H1 (cell line): ENCODE measurements at regions not wholly inside any gene's neighbourhood (a gene's known extent, or its start where the extent isn't known, plus 50 kb on each side); places are given as distances from the start of the nearest gene placed in this dataset.

Source experiments
- CTCF ChIA-PET: fragments of 300-600 bp; sonication (Branson Sonifier 250); formaldehyde crosslinking; loops from one replicate; lab custom pipeline; 2021; ENCODE audit not compliant: partially characterized antibody; lab: Charles Lee
- POLR2A ChIA-PET: fragments of 300-600 bp; sonication (Branson Sonifier 250); formaldehyde crosslinking; loops from one replicate; lab custom pipeline; 2021; ENCODE audit warnings: inconsistent platforms; ENCODE audit not compliant: partially characterized antibody; lab: Charles Lee
- DNase-seq, 2 experiments: peaks; one replicate each; pipeline versions ENCODE4 v3.0.0 to v3.0.0-alpha.2; 2010 to 2022; ENCODE audit warnings: low spot score in 2 of 2, low read depth in 1 of 2, mixed read lengths in 1 of 2
- FAIRE-seq: peaks from 2 replicates; lab custom pipeline; 2011; peaks lifted over from hg19 to GRCh38; lab: Jason Lieb, UNC
- H2AFZ ChIP-seq: 2 replicates; pipeline ENCODE4 v1.8.1; 2012; ENCODE audit warnings: low read length, inconsistent platforms
- H2AK5ac ChIP-seq: 2 replicates; pipeline ENCODE4 v1.6.1; 2013; ENCODE audit warnings: low read depth, low read length
- H2BK120ac ChIP-seq: replicated peaks from 2 replicates; pipeline ENCODE3; 2013; ENCODE audit warnings: low read depth, low read length, inconsistent platforms
- H2BK12ac ChIP-seq: 2 replicates; pipeline ENCODE4 v1.6.1; 2013; ENCODE audit warnings: low read depth, low read length
- H2BK15ac ChIP-seq: 2 replicates; pipeline ENCODE4 v1.6.1; 2013; ENCODE audit warnings: low read length
- H2BK20ac ChIP-seq: 2 replicates; pipeline ENCODE4 v1.6.1; 2013; ENCODE audit warnings: low read length
- H2BK5ac ChIP-seq: 2 replicates; pipeline ENCODE4 v1.6.1; 2013; ENCODE audit warnings: low read depth, low read length
- H3K14ac ChIP-seq: 2 replicates; pipeline ENCODE4 v1.6.1; 2013; ENCODE audit warnings: inconsistent platforms; ENCODE audit not compliant: insufficient read length
- H3K18ac ChIP-seq: 2 replicates; pipeline ENCODE4 v1.6.1; 2013; ENCODE audit warnings: low read length; ENCODE audit errors: extremely low read depth
- H3K23ac ChIP-seq: 2 replicates; pipeline ENCODE4 v1.6.1; 2013; ENCODE audit warnings: inconsistent platforms; ENCODE audit not compliant: insufficient read length
- H3K23me2 ChIP-seq: 2 replicates; pipeline ENCODE4 v1.6.1; 2013; ENCODE audit warnings: low read depth, low read length
- H3K27ac ChIP-seq: 2 replicates; pipeline ENCODE4 v1.6.1; 2011; ENCODE audit warnings: low read depth, low read length, inconsistent platforms
- H3K27me3 ChIP-seq, 4 experiments: replicated peaks in 1 of 4; 1 replicate in 1 of 4; 2 replicates in 3 of 4; pipeline versions ENCODE4 v1.6.1 to v1.8.1; 2011 to 2013; ENCODE audit warnings: low read length in 3 of 4, mild to moderate bottlenecking in 3 of 4, inconsistent platforms in 2 of 4, mixed read lengths in 2 of 4, moderate library complexity in 1 of 4; ENCODE audit not compliant: control insufficient read depth in 3 of 4, insufficient read depth in 3 of 4; ENCODE audit errors: extremely low read depth in 1 of 4
- H3K36me3 ChIP-seq, 4 experiments: 2 replicates each; pipeline versions ENCODE4 v1.6.1 to v1.8.1; 2011 to 2013; ENCODE audit warnings: mild to moderate bottlenecking in 4 of 4, low read length in 3 of 4, moderate library complexity in 2 of 4, control low read depth in 1 of 4, inconsistent platforms in 1 of 4; ENCODE audit not compliant: insufficient read depth in 4 of 4, control insufficient read depth in 2 of 4
- H3K4ac ChIP-seq: replicated peaks from 2 replicates; pipeline ENCODE3; 2013; ENCODE audit warnings: low read length, low read depth, mixed read lengths, inconsistent platforms; ENCODE audit not compliant: insufficient read length
- H3K4me1 ChIP-seq, 4 experiments: replicated peaks in 1 of 4; 1 replicate in 1 of 4; 2 replicates in 3 of 4; pipeline versions ENCODE4 v1.6.1 to v1.8.1; 2011 to 2013; ENCODE audit warnings: low read length in 3 of 4, inconsistent platforms in 2 of 4, mixed read lengths in 1 of 4; ENCODE audit not compliant: insufficient read depth in 4 of 4, control insufficient read depth in 3 of 4
- H3K4me2 ChIP-seq, 2 experiments: 2 replicates each; pipeline versions ENCODE4 v1.6.1 to v1.8.1; 2011 to 2013; ENCODE audit warnings: low read depth in 2 of 2, low read length in 2 of 2, control low read depth in 1 of 2, inconsistent platforms in 1 of 2, mild to moderate bottlenecking in 1 of 2; ENCODE audit not compliant: insufficient read depth in 1 of 2
- H3K4me3 ChIP-seq, 4 experiments: fragments of 200-600, 300-600 bp in 1 of 4; sonication (generic), shearing (Covaris generic), sonication (Bioruptor Twin) in 1 of 4; 2 replicates each; pipeline versions ENCODE4 v1.5.1 to v1.8.1; 2011 to 2016; ENCODE audit warnings: low read length in 4 of 4, low read depth in 3 of 4, control low read depth in 2 of 4, inconsistent platforms in 2 of 4, mild to moderate bottlenecking in 2 of 4, mixed read lengths in 1 of 4, moderate library complexity in 1 of 4; ENCODE audit not compliant: insufficient read depth in 2 of 4; ENCODE audit errors: extremely low read depth in 1 of 4
- H3K56ac ChIP-seq: replicated peaks from 2 replicates; pipeline ENCODE3; 2013; ENCODE audit warnings: low read depth, mild to moderate bottlenecking, mixed read lengths, low read length, inconsistent platforms; ENCODE audit not compliant: insufficient read length
- H3K79me1 ChIP-seq: 2 replicates; pipeline ENCODE4 v1.6.1; 2013; ENCODE audit warnings: low read depth, low read length, control low read depth
- H3K79me2 ChIP-seq, 2 experiments: 2 replicates each; pipeline versions ENCODE4 v1.6.1 to v1.8.1; 2012 to 2013; ENCODE audit warnings: low read length in 2 of 2, mild to moderate bottlenecking in 2 of 2, inconsistent platforms in 1 of 2; ENCODE audit not compliant: insufficient read depth in 2 of 2, control insufficient read depth in 1 of 2
- H3K9ac ChIP-seq, 4 experiments: replicated peaks in 1 of 4; 1 replicate in 1 of 4; 2 replicates in 3 of 4; pipeline versions ENCODE4 v1.6.1 to v1.8.1; 2011 to 2013; ENCODE audit warnings: low read depth in 3 of 4, low read length in 3 of 4, control low read depth in 2 of 4, mild to moderate bottlenecking in 2 of 4, moderate library complexity in 2 of 4, inconsistent platforms in 1 of 4; ENCODE audit errors: extremely low read depth in 1 of 4
- H3K9me3 ChIP-seq, 2 experiments: 2 replicates each; pipeline versions ENCODE4 v1.6.1 to v1.8.1; 2012 to 2013; ENCODE audit warnings: mild to moderate bottlenecking in 2 of 2, moderate library complexity in 2 of 2, control low read depth in 1 of 2, inconsistent platforms in 1 of 2, low read depth in 1 of 2, low read length in 1 of 2, mixed read lengths in 1 of 2; ENCODE audit not compliant: insufficient read depth in 2 of 2
- H4K20me1 ChIP-seq, 2 experiments: replicated peaks in 1 of 2; 2 replicates each; pipeline versions ENCODE3 to v1.8.1; 2011 to 2013; ENCODE audit warnings: inconsistent platforms in 2 of 2, low read length in 2 of 2, mild to moderate bottlenecking in 1 of 2; ENCODE audit not compliant: insufficient read depth in 2 of 2, control insufficient read depth in 1 of 2
- H4K5ac ChIP-seq: 2 replicates; pipeline ENCODE4 v1.6.1; 2013; ENCODE audit warnings: low read length, low read depth, mixed read lengths, inconsistent platforms; ENCODE audit not compliant: insufficient read length
- H4K8ac ChIP-seq: 2 replicates; pipeline ENCODE4 v1.8.0; 2013; ENCODE audit warnings: mild to moderate bottlenecking, moderate library complexity, low read length, inconsistent platforms; ENCODE audit not compliant: insufficient read depth; ENCODE audit errors: extremely low read depth
- H4K91ac ChIP-seq: replicated peaks from 2 replicates; pipeline ENCODE3; 2013; ENCODE audit warnings: low read length, mixed read lengths, inconsistent platforms; ENCODE audit not compliant: insufficient read length
- CBX8 ChIP-seq: fragments of 300-800, 300-1000 bp; sonication (generic); IDR thresholded peaks from 2 replicates; pipeline ENCODE4 v1.7.1; 2016; ENCODE audit warnings: low read depth, low read length, borderline replicate concordance
- CEBPB ChIP-seq: IDR thresholded peaks from 2 replicates; pipeline ENCODE4 v1.6.1; 2012; ENCODE audit warnings: low read depth, low read length
- HDAC6 ChIP-seq: IDR thresholded peaks from one replicate; pipeline ENCODE4 v1.7.1; 2012; ENCODE audit warnings: low read depth, mild to moderate bottlenecking, inconsistent platforms, low read length, moderate library complexity
- JUN ChIP-seq: IDR thresholded peaks from 2 replicates; pipeline ENCODE4 v1.6.1; 2011; ENCODE audit warnings: low read depth, mild to moderate bottlenecking, improper control_type of control experiment, low read length
- WGBS, 2 experiments: shearing (Covaris generic) in 1 of 2; methylation state at CpG; one replicate each; pipeline versions ENCODE4 v1.1.6 to v1.1.7; 2013 to 2015; ENCODE audit warnings: low lambda C conversion rate in 2 of 2, mixed read lengths in 2 of 2, inconsistent platforms in 1 of 2, low coverage in 1 of 2, missing lambda C conversion rate in 1 of 2; ENCODE audit not compliant: insufficient replicate concordance in 2 of 2, insufficient coverage in 1 of 2, insufficient read length in 1 of 2; ENCODE audit errors: extremely low coverage in 1 of 2, missing lambda C conversion rate in 1 of 2; 5-methylcytosine and 5-hydroxymethylcytosine counted together
- TF ChIP-seq, protein P1 (sequence below): IDR thresholded peaks from 2 replicates; pipeline ENCODE4 v1.6.1; 2011; ENCODE audit warnings: low read depth, mild to moderate bottlenecking, low read length; ENCODE audit not compliant: insufficient read depth
- TF ChIP-seq, protein P2 (sequence below): IDR thresholded peaks from 2 replicates; pipeline ENCODE4 v1.6.1; 2012; ENCODE audit warnings: inconsistent platforms

DNA sequence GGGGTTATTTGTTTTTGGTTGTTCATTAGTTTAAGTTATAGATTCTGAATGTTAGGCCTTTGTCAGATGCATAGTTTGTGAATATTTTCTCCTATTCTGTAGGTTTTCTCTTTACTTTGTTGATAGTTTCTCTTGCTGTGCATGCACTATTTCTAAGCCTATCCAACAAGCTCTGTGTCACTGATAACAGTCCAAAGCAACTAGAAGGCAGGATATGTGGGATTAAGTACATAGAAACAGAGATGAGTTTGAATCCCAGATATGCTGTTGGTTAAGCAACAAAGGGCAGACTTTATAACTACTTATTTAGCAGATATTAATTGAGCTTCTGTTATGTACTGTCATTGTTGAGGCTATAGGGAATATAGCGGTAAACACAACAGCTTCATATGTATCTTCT, 390.4 kb downstream of the INSC start:
- no peak overlapping the region for H3K56ac ChIP-seq
- H2BK12ac ChIP-seq: no peak overlapping the region
- ChIA-PET POLR2A (no interaction called here), CTCF (no interaction called here)
- H3K4me3 ChIP-seq: no peak overlapping the region
- no peak overlapping the region for H2AFZ ChIP-seq
- H3K23ac ChIP-seq: no peak overlapping the region
- no peaks in the 10 kb centered on the region for H3K36me3 ChIP-seq
- no peak overlapping the region for H2BK15ac ChIP-seq
- no peak overlapping the region for H3K27ac ChIP-seq
- H2AK5ac ChIP-seq: no peak overlapping the region
- WGBS, 2 experiments: 96% methylated on average over 1 of the region's 1 CpG; no CpG with 5 or more reads in 1 of the 2 experiments
- no peaks in the 10 kb centered on the region; the same call in 1 of the 2 replicates for H3K23me2 ChIP-seq
- no peak overlapping the region for H3K9ac ChIP-seq
- no peak overlapping the region for H3K4me2 ChIP-seq
- no peak overlapping the region for H3K4ac ChIP-seq
- no peak overlapping the region for H4K8ac ChIP-seq
- no peak overlapping the region for H4K5ac ChIP-seq
- no peaks in the 10 kb centered on the region for H3K79me2 ChIP-seq
- H2BK20ac ChIP-seq: no peak overlapping the region
- H3K9me3 ChIP-seq: no peaks in the 10 kb centered on the region
- no peaks in the 10 kb centered on the region for H4K20me1 ChIP-seq
- no peaks in the 10 kb centered on the region for H3K27me3 ChIP-seq
- H4K91ac ChIP-seq: no peak overlapping the region
- no peaks in the 10 kb centered on the region for H3K79me1 ChIP-seq
- H2BK5ac ChIP-seq: no peak overlapping the region
- no peak overlapping the region for H3K18ac ChIP-seq
- DNase-seq (no peak), FAIRE-seq (no peak)
- no peak overlapping the region for H3K14ac ChIP-seq
- H2BK120ac ChIP-seq: no peak overlapping the region
- peaks cover 0 to 4% (median 3%) of the 10 kb centered on the region in 4 experiments; a peak in 3 of 7 replicates for H3K4me1 ChIP-seq
- TF ChIP-seq HDAC6 (no peak), CEBPB (no peak), CBX8 (no peak), JUN (no peak)
- TF ChIP-seq, protein P1, sequence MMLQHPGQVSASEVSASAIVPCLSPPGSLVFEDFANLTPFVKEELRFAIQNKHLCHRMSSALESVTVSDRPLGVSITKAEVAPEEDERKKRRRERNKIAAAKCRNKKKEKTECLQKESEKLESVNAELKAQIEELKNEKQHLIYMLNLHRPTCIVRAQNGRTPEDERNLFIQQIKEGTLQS: no peak
- TF ChIP-seq, protein P2, sequence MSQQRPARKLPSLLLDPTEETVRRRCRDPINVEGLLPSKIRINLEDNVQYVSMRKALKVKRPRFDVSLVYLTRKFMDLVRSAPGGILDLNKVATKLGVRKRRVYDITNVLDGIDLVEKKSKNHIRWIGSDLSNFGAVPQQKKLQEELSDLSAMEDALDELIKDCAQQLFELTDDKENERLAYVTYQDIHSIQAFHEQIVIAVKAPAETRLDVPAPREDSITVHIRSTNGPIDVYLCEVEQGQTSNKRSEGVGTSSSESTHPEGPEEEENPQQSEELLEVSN: no peak
